ENCODE measurements at regions not wholly inside any gene's neighbourhood (a gene's known extent, or its start where the extent isn't known, plus 50 kb on each side); places are given as distances from the start of the nearest gene placed in this dataset.

- Mint-ChIP-seq H3K27me3 (ENCODE audit: low read depth) (peaks cover 12% of the 10 kb centered on the region), H3K4me3 (no peak overlapping the region), H3K27ac (no peak overlapping the region), H3K9me3 (no peaks in the 10 kb centered on the region), H3K36me3 (ENCODE audit: insufficient read depth in 2 of 2) (no peaks in the 10 kb centered on the region), H3K4me1 (ENCODE audit: low read depth) (no peaks in the 10 kb centered on the region)
- ATAC-seq (replicated peaks in 1 of 2) (no peak), DNase-seq (no peak)
Measured at GRCh38 chrX:76026292-76026691, 146.6 kb upstream of the PBDC1 start.

- DNase-seq (no peak), ATAC-seq (replicated peaks in 1 of 2) (no peak)
- H3K9me3 Mint-ChIP-seq = no peaks in the 10 kb centered on the region
- H3K36me3 Mint-ChIP-seq (ENCODE audit: insufficient read depth in 2 of 2) = no peaks in the 10 kb centered on the region
- H3K27ac Mint-ChIP-seq = no peak overlapping the region
- no peaks in the 10 kb centered on the region for H3K4me1 Mint-ChIP-seq (ENCODE audit: low read depth)
- no peak overlapping the region for H3K4me3 Mint-ChIP-seq
- peaks cover 12% of the 10 kb centered on the region for H3K27me3 Mint-ChIP-seq (ENCODE audit: low read depth)
Measured at GRCh38 chrX:76026751-76027150, 146.1 kb upstream of the PBDC1 start.

DNA sequence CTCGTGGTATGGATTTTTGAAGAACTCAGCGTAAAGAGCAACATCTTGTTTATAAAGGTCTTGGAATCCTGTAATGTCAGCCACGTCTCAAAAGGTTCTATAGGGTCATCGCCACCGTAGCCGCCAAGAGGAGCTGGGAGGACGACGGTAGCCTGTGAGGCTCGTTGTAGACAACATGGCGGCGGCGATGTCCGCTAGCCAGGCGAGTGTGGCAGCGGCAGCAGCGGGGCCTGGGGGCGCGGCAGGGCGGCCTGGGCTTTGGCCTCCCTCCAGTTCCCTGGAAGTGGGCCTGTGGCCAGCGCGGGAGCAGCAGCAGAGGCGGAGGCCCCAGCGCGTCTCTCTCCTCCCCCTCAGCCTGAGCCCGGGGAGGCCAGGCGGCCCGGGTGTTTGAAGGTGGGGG is 143.5 kb upstream of the PBDC1 start:
- no peaks in the 10 kb centered on the region for H3K36me3 Mint-ChIP-seq (ENCODE audit: insufficient read depth in 2 of 2)

GRCh38 chrX:76064825-76065224 is 108.0 kb upstream of the PBDC1 start:
- H3K9me3 Mint-ChIP-seq = peaks cover 3 to 4% of the 10 kb centered on the region in 2 donors
- peaks cover 10% of the 10 kb centered on the region for H3K4me1 Mint-ChIP-seq (ENCODE audit: low read depth)
- ATAC-seq (replicated peaks in 1 of 2) = peak; percentile 66 to 72
- no peak for DNase-seq
- peaks cover 2 to 3% of the 10 kb centered on the region in 2 donors for H3K36me3 Mint-ChIP-seq (ENCODE audit: insufficient read depth in 2 of 2)
- H3K27ac Mint-ChIP-seq = peak overlapping the region; percentile 84
- peak overlapping the region; percentile 12 to 62 for H3K4me3 Mint-ChIP-seq
- peaks cover 69% of the 10 kb centered on the region for H3K27me3 Mint-ChIP-seq (ENCODE audit: low read depth)

More for the DNA sequence above, 143.5 kb upstream of the PBDC1 start:
- Mint-ChIP-seq H3K27ac (no peak overlapping the region), H3K4me1 (ENCODE audit: low read depth) (no peaks in the 10 kb centered on the region), H3K4me3 (no peak overlapping the region), H3K27me3 (ENCODE audit: low read depth) (peaks cover 12% of the 10 kb centered on the region), H3K9me3 (no peaks in the 10 kb centered on the region)
- no peak for DNase-seq
- no peak for ATAC-seq (replicated peaks in 1 of 2)

DNA sequence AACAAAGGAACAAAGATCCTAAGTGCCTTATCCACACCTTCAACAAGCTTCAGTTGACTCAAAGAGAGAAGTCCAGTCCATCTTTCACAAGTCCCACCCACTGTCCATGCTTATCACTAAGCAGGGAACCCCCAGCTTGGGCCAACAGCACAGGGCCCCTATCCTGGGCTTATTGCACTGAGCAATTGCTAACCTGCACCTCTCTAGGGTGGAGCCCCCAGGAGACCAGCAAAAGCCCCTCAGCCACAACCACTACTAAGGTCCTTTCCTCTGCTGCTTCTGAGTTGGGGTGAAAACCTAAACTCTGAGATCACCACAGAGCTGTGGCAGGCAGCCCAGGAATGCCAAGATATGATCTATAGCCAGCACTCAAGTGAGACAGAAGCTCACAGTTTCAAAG is 96.7 kb upstream of the PBDC1 start:
- Mint-ChIP-seq H3K4me3 (no peak overlapping the region), H3K27ac (no peak overlapping the region), H3K4me1 (ENCODE audit: low read depth) (no peaks in the 10 kb centered on the region), H3K36me3 (ENCODE audit: insufficient read depth in 2 of 2) (no peaks in the 10 kb centered on the region), H3K9me3 (no peaks in the 10 kb centered on the region), H3K27me3 (ENCODE audit: low read depth) (peaks cover 46% of the 10 kb centered on the region)
- peak; percentile 41 to 48 for ATAC-seq (replicated peaks in 1 of 2)
- DNase-seq = no peak

- Mint-ChIP-seq H3K9me3 (no peaks in the 10 kb centered on the region), H3K27me3 (ENCODE audit: low read depth) (peaks cover 19% of the 10 kb centered on the region), H3K36me3 (ENCODE audit: insufficient read depth in 2 of 2) (no peaks in the 10 kb centered on the region), H3K27ac (no peak overlapping the region), H3K4me3 (no peak overlapping the region), H3K4me1 (ENCODE audit: low read depth) (no peaks in the 10 kb centered on the region)
- ATAC-seq (replicated peaks in 1 of 2) (no peak), DNase-seq (no peak)
Measured at GRCh38 chrX:76109654-76110053, 63.2 kb upstream of the PBDC1 start.
